CD4-positive, alpha-beta T cell treated with Interleukin-10 for 1 hour (primary cell): ENCODE measurements at regions not wholly inside any gene's neighbourhood (a gene's known extent, or its start where the extent isn't known, plus 50 kb on each side); places are given as distances from the start of the nearest gene placed in this dataset.

ENCODE experiments used
- DNase-seq: peaks from one replicate; pipeline ENCODE4 v3.0.0-alpha.2; 2020

GRCh38 chr14:87229131-87229530 lies 763.9 kb downstream of the GALC start:
- no peak for DNase-seq

- no peak for DNase-seq
These were observed 776.0 kb downstream of the GALC start for GRCh38 chr14:87217023-87217422.

- no peak for DNase-seq
These were observed 778.4 kb downstream of the GALC start for GRCh38 chr14:87214558-87214957.

GRCh38 chr14:87207756-87208155 lies 785.2 kb downstream of the GALC start:
- no peak for DNase-seq

- DNase-seq, result no peak
These were observed 787.2 kb downstream of the GALC start for GRCh38 chr14:87205811-87206210.

- no peak for DNase-seq
These were observed 789.6 kb downstream of the GALC start for GRCh38 chr14:87203346-87203745.

GRCh38 chr14:87199381-87199780 lies 793.6 kb downstream of the GALC start:
- no peak for DNase-seq

GRCh38 chr14:87196436-87196835 lies 796.5 kb downstream of the GALC start:
- no peak for DNase-seq

- no peak for DNase-seq
These were observed 805.2 kb downstream of the GALC start for GRCh38 chr14:87187786-87188185.

GRCh38 chr14:87186737-87187136 lies 806.2 kb downstream of the GALC start:
- DNase-seq, result no peak

GRCh38 chr14:87185961-87186560 lies 806.9 kb downstream of the GALC start:
- no peak for DNase-seq

- DNase-seq, result no peak
These were observed 808.8 kb downstream of the GALC start for GRCh38 chr14:87184180-87184579.

- no peak for DNase-seq
These were observed 811.7 kb downstream of the GALC start for GRCh38 chr14:87181288-87181687.

- DNase-seq, result no peak
These were observed 813.0 kb downstream of the GALC start for GRCh38 chr14:87179936-87180335.

GRCh38 chr14:87178277-87178676 lies 814.7 kb downstream of the GALC start:
- DNase-seq, result no peak

GRCh38 chr14:87175175-87175574 lies 817.8 kb downstream of the GALC start:
- no peak for DNase-seq

GRCh38 chr14:87171141-87171540 lies 821.8 kb downstream of the GALC start:
- DNase-seq, result no peak

- no peak for DNase-seq
These were observed 822.8 kb downstream of the GALC start for GRCh38 chr14:87170179-87170578.

GRCh38 chr14:87169362-87169761 lies 823.6 kb downstream of the GALC start:
- DNase-seq, result no peak

- DNase-seq, result no peak
These were observed 831.5 kb downstream of the GALC start for GRCh38 chr14:87161502-87161901.

- DNase-seq, result no peak
These were observed 832.0 kb downstream of the GALC start for GRCh38 chr14:87160989-87161388.

- no peak for DNase-seq
These were observed 834.7 kb downstream of the GALC start for GRCh38 chr14:87158283-87158682.

GRCh38 chr14:87156878-87157277 lies 836.1 kb downstream of the GALC start:
- no peak for DNase-seq

GRCh38 chr14:87155856-87156488 lies 837.0 kb downstream of the GALC start:
- no peak for DNase-seq

- no peak for DNase-seq
These were observed 839.1 kb downstream of the GALC start for GRCh38 chr14:87153901-87154300.
